ENCODE measurements at regions not wholly inside any gene's neighbourhood (a gene's known extent, or its start where the extent isn't known, plus 50 kb on each side); places are given as distances from the start of the nearest gene placed in this dataset.

- TF ChIP-seq SUZ12 (IDR thresholded peaks at IDR 0.05; ENCODE audit: extremely low read depth, insufficient read depth, insufficient read length), result no peak
- no peak for TF ChIP-seq YY1 (IDR thresholded peaks at IDR 0.05; ENCODE audit: insufficient read depth, insufficient read length)
- no peak for TF ChIP-seq ZNF274 (IDR thresholded peaks at IDR 0.05; ENCODE audit: low read depth, low read length)
These were observed 64.1 kb upstream of the MMS22L start for GRCh38 chr6:97347111-97347510.
